ENCODE measurements at regions not wholly inside any gene's neighbourhood (a gene's known extent, or its start where the extent isn't known, plus 50 kb on each side); places are given as distances from the start of the nearest gene placed in this dataset.

DNA sequence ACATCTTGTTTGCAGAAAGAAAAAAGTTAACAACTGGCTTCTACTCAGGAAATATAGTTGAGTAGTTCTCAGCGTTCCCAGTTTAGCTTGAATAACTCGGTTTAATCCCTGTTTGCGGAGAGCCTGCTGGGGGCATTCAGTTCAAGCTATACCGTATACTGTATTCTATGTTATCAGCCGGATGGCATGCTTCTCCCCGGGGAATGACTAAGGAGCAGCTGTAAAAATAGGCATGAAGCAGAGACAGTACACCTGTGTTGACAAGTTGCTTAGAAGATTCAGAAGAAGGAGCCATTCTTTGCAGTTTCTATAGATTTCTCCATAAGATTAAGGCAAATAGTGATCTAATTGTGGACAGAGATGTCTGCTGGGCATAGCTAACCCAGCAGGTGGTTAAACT, 267.8 kb upstream of the NCAM2 start:
- H3K4me1 ChIP-seq: no peaks in the 10 kb centered on the region
- no peaks in the 10 kb centered on the region for H3K9me3 ChIP-seq (ENCODE audit: control insufficient read depth, low read length)
- H3K4me2 ChIP-seq (ENCODE audit: low read length): no peak overlapping the region
- H3K36me3 ChIP-seq (ENCODE audit: control insufficient read depth, insufficient read depth, low read length): no peaks in the 10 kb centered on the region
- no peak overlapping the region for H3K9ac ChIP-seq
- no peaks in the 10 kb centered on the region for H3K27me3 ChIP-seq (ENCODE audit: control insufficient read depth, insufficient read depth, low read length)
- no peak overlapping the region for H2AFZ ChIP-seq
- H3K27ac ChIP-seq: no peak overlapping the region
- no peak for TF ChIP-seq CTCF (IDR thresholded peaks at IDR 0.05)
- H3K79me2 ChIP-seq: no peaks in the 10 kb centered on the region
- H3K4me3 ChIP-seq (ENCODE audit: low read depth, low read length): no peak overlapping the region

- Histone ChIP-seq H3K4me3 (ENCODE audit: low read depth, low read length) (no peak overlapping the region), H3K27ac (no peak overlapping the region), H3K4me2 (ENCODE audit: low read length) (no peak overlapping the region), H3K9me3 (ENCODE audit: control insufficient read depth, low read length) (no peaks in the 10 kb centered on the region), H3K4me1 (no peaks in the 10 kb centered on the region), H3K79me2 (no peaks in the 10 kb centered on the region), H3K27me3 (ENCODE audit: control insufficient read depth, insufficient read depth, low read length) (no peaks in the 10 kb centered on the region), H2AFZ (no peak overlapping the region), H3K9ac (no peak overlapping the region), H3K36me3 (ENCODE audit: control insufficient read depth, insufficient read depth, low read length) (no peaks in the 10 kb centered on the region)
- TF ChIP-seq CTCF (IDR thresholded peaks at IDR 0.05): no peak
Observed at GRCh38 chr21:20735257-20735656, 263.0 kb upstream of the NCAM2 start.

DNA sequence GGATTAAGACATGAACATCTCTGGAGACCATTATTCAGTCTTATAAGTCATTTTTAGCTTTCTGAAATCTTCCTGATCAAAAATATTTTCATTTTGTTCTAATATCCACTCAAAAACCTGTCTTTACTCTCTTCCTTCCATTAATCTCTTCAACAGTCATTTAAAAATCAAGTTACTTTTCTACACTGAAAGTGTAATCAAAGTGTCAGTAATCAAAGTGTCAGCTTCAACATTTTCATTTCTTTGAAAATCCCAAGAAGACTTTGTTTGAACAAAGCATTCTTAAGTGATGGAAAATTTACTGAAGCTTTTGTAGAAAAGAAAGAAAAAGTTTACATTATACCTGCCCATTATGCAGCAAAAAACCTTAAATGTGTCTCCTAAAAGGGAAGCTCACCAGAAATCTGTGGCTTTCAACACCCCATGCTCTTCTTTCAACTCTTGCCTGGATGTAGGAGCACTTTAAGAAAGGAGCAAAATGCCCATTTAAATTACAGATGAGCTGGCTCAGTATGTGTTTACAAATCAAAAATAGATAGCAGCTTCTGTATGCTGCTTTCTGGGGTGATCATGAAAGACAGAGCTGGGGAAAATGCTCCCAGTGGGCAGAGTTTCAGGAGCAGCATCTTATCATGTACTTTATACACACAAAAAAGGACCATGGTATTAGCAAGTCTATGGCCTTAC, 260.8 kb upstream of the NCAM2 start:
- Histone ChIP-seq H3K9me3 (ENCODE audit: control insufficient read depth, low read length) (no peaks in the 10 kb centered on the region), H3K27me3 (ENCODE audit: control insufficient read depth, insufficient read depth, low read length) (no peaks in the 10 kb centered on the region), H3K79me2 (no peaks in the 10 kb centered on the region), H3K27ac (no peak overlapping the region), H2AFZ (no peak overlapping the region), H3K36me3 (ENCODE audit: control insufficient read depth, insufficient read depth, low read length) (no peaks in the 10 kb centered on the region), H3K4me1 (no peaks in the 10 kb centered on the region), H3K4me3 (ENCODE audit: low read depth, low read length) (no peak overlapping the region), H3K9ac (no peak overlapping the region), H3K4me2 (ENCODE audit: low read length) (no peak overlapping the region)
- no peak for TF ChIP-seq CTCF (IDR thresholded peaks at IDR 0.05)

DNA sequence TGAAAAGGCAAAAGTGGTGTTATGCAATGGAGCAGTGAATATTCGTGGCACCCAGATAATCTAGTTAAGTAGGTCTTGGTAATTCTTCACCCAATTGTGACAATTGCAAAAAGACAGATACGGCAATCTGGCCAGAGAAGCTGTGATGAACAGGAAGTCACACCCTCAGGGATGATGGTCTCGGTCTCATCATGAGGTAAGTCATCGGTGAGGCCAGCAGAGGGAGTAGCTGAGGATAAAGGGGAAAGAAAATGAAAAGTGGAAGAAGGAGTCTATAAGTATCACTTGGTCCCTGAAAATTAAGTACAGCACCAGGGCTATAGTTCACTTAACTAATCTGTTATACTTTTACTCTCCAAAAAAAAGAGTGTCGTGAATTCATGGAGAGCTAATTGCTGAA, 258.8 kb upstream of the NCAM2 start:
- no peak overlapping the region for H3K4me2 ChIP-seq (ENCODE audit: low read length)
- H3K79me2 ChIP-seq: no peaks in the 10 kb centered on the region
- no peak overlapping the region for H3K27ac ChIP-seq
- no peaks in the 10 kb centered on the region for H3K36me3 ChIP-seq (ENCODE audit: control insufficient read depth, insufficient read depth, low read length)
- H3K27me3 ChIP-seq (ENCODE audit: control insufficient read depth, insufficient read depth, low read length): no peaks in the 10 kb centered on the region
- no peak overlapping the region for H3K9ac ChIP-seq
- H3K4me1 ChIP-seq: no peaks in the 10 kb centered on the region
- no peak for TF ChIP-seq CTCF (IDR thresholded peaks at IDR 0.05)
- no peaks in the 10 kb centered on the region for H3K9me3 ChIP-seq (ENCODE audit: control insufficient read depth, low read length)
- no peak overlapping the region for H2AFZ ChIP-seq
- no peak overlapping the region for H3K4me3 ChIP-seq (ENCODE audit: low read depth, low read length)

DNA sequence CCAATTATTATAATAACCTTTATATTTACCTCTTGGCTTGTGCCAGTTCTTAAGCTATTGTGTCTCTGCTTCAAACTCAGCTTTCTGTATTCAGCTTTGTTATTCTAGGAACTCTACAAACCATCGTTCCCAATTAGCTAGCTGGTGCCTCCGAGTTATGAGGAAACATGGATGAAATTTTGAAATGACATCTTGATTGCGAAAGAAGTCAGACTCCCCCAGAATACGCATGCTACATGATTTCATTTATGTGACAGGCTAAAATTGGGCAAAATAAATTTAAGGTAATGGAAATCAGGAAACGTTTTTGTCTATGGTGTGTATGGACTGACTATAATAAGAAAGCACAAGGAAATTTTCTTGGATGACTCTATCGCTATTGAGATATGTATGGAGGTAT, 256.8 kb upstream of the NCAM2 start:
- Histone ChIP-seq H3K4me1 (no peaks in the 10 kb centered on the region), H3K36me3 (ENCODE audit: control insufficient read depth, insufficient read depth, low read length) (no peaks in the 10 kb centered on the region), H3K79me2 (no peaks in the 10 kb centered on the region), H3K4me3 (ENCODE audit: low read depth, low read length) (no peak overlapping the region), H2AFZ (no peak overlapping the region), H3K4me2 (ENCODE audit: low read length) (no peak overlapping the region), H3K27ac (no peak overlapping the region), H3K9ac (no peak overlapping the region), H3K27me3 (ENCODE audit: control insufficient read depth, insufficient read depth, low read length) (no peaks in the 10 kb centered on the region), H3K9me3 (ENCODE audit: control insufficient read depth, low read length) (no peaks in the 10 kb centered on the region)
- no peak for TF ChIP-seq CTCF (IDR thresholded peaks at IDR 0.05)
